ENCODE measurements at regions not wholly inside any gene's neighbourhood (a gene's known extent, or its start where the extent isn't known, plus 50 kb on each side); places are given as distances from the start of the nearest gene placed in this dataset.

DNA sequence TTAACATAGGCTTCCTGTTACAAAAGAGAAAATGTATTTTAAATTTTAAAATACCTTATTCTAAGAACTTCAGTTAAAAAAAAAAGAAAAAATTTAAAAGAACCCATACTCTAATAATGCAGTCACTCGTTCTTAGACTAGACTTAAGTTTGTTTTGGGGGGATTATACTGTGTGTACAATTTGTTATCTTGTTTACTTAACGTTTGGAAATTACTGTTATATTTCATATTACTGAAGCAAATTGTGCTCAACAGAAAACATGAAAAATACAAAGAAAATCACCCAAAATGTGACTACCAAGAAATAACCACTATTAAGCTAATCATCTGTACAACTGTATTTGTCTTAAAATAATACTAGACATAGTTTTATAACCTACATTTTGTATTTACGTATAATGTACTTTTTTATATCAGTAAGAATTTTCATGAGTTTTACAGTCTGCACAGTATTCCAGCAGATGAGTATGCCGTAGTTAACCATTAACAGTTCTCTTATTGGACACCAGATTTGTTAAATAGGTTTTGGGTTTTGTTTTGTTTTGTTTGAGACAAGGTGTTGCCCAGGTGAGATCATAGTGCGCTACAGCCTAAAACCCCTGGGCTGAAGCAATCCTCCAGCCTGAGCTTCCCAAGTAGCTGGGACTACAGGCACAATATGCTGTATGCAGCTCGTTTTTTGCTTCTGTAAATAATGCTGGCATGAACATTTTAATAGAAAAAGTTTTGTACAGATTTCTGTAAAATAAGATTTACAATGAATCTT, 88.8 kb upstream of the CHD2 start:
- DNase-seq (ENCODE audit: low read depth): peak; percentile 89
- TF ChIP-seq, protein P1, sequence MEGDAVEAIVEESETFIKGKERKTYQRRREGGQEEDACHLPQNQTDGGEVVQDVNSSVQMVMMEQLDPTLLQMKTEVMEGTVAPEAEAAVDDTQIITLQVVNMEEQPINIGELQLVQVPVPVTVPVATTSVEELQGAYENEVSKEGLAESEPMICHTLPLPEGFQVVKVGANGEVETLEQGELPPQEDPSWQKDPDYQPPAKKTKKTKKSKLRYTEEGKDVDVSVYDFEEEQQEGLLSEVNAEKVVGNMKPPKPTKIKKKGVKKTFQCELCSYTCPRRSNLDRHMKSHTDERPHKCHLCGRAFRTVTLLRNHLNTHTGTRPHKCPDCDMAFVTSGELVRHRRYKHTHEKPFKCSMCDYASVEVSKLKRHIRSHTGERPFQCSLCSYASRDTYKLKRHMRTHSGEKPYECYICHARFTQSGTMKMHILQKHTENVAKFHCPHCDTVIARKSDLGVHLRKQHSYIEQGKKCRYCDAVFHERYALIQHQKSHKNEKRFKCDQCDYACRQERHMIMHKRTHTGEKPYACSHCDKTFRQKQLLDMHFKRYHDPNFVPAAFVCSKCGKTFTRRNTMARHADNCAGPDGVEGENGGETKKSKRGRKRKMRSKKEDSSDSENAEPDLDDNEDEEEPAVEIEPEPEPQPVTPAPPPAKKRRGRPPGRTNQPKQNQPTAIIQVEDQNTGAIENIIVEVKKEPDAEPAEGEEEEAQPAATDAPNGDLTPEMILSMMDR (IDR thresholded peaks at IDR 0.05; ENCODE audit: insufficient read depth, low read length, severe bottlenecking): no peak

DNA sequence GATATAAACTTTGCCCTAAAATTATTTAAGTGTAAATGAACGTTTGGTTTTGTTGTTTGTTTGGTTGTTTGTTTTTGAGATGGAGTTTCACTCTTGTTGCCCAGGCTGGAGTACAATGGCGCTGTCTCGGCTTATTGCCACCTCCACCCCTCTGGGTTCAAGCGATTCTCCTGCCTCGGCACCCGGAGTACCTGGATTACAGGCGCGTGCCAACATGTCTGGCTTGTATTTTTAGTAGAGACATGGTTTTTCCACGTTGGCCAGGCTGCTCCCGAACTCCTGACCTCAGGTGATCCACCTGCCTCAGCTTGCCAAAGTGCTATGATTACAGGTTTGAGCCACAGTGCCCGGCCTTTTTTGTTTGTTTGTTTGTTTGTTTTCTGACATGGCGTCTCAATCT, 87.9 kb upstream of the CHD2 start:
- no peak for FAIRE-seq
- DNase-seq (ENCODE audit: low read depth): no peak
- H3K4me3 ChIP-seq (ENCODE audit: low read depth, low read length): peak overlapping the region; percentile 35

More for the DNA sequence above, 88.8 kb upstream of the CHD2 start:
- no peaks in the 10 kb centered on the region for H3K36me3 ChIP-seq (ENCODE audit: control insufficient read depth, insufficient read depth, low read length)
- no peaks in the 10 kb centered on the region for H3K27me3 ChIP-seq (ENCODE audit: control insufficient read depth, insufficient read depth, low read length)
- peak overlapping the region; percentile 35 for H3K4me3 ChIP-seq (ENCODE audit: low read depth, low read length)
- FAIRE-seq: no peak

DNA sequence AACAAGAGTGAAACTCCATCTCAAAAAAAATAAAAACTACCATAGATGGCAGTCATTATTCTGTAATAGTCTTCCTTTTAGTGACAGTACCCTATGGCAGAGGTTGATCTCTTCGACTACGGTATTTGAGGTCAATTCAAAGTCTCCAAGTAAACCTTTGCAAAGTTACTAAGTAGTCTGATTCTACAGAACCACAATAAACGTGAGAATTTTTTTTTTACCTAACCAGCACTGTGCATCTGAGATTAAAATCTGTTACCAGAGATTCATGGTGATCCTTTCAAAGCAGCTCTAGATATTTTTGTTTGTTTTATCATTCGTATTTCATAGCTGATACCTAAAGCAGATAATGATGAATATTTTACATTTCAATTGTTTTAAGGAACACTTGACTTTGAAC, 86.6 kb upstream of the CHD2 start:
- no peak overlapping the region for H3K4me3 ChIP-seq (ENCODE audit: low read depth, low read length)
- FAIRE-seq (no peak), DNase-seq (ENCODE audit: low read depth) (no peak)
- TF ChIP-seq, protein P1 (IDR thresholded peaks at IDR 0.05; ENCODE audit: insufficient read depth, low read length, severe bottlenecking): no peak
- no peaks in the 10 kb centered on the region for H3K27me3 ChIP-seq (ENCODE audit: control insufficient read depth, insufficient read depth, low read length)
- no peaks in the 10 kb centered on the region for H3K36me3 ChIP-seq (ENCODE audit: control insufficient read depth, insufficient read depth, low read length)

More for the DNA sequence above, 87.9 kb upstream of the CHD2 start:
- Histone ChIP-seq H3K27me3 (ENCODE audit: control insufficient read depth, insufficient read depth, low read length) (no peaks in the 10 kb centered on the region), H3K36me3 (ENCODE audit: control insufficient read depth, insufficient read depth, low read length) (no peaks in the 10 kb centered on the region)
- TF ChIP-seq, protein P1 (IDR thresholded peaks at IDR 0.05; ENCODE audit: insufficient read depth, low read length, severe bottlenecking): no peak

DNA sequence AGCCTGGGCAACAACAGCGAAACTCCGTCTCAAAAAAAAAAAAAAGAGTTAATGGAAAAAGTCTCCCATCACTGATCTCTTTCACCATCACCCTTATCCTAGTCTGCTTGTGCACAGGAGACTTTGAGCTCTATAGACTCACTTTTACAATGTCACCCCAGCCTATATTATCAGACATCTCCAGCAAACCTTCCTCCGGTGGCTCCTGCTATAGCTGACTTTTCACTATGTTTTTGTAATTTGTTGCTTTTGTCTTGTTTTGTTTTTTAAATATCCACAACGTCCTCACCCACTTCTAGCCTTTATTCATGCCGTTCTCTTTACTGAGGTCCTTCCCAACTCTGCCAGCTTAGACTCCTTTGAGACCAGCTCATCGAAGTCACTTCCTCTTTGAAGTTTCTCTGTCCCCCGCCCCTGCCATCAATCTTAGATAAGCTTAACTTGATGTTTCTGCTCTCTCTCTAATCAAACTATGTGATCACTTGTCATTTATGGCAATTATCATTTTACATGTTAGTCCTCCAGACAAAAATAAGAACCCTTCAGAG, 82.7 kb upstream of the CHD2 start:
- no peak overlapping the region for H3K4me3 ChIP-seq (ENCODE audit: low read depth, low read length)
- no peak for FAIRE-seq

DNA sequence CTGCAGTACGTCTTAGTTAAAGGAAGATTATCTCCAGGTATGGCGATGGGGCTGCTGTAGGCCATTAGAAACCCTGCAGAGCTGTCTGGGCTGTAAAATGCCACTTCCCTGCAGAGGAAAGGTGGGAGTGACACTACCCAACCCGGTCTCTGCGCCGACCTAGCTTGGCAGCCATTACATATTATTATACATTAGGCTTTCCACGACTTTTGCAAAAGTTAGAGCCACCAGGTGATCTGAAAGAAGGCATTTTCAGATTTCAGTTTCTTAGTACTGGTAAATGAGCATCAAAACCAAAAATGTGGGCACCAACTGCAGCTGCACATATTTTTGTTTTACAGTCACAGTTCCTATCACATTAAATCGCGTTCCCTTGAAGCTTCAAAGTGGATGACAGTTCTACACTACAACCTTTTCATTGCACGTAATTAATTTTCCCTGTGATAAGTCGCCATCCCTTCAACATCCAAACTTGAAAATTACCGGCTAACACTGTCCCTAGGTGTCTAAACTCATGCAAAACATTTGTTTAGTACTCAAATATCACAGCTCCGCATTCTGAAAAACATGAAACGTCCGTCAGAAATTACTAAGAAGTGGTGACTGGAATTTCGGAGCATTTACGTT, 81.4 kb upstream of the CHD2 start:
- DNase-seq (ENCODE audit: low read depth): no peak
- FAIRE-seq: no peak
- Histone ChIP-seq H3K27me3 (ENCODE audit: control insufficient read depth, insufficient read depth, low read length) (no peaks in the 10 kb centered on the region), H3K4me3 (ENCODE audit: low read depth, low read length) (peak overlapping the region; percentile 31), H3K36me3 (ENCODE audit: control insufficient read depth, insufficient read depth, low read length) (no peaks in the 10 kb centered on the region)
- TF ChIP-seq, protein P1 (IDR thresholded peaks at IDR 0.05; ENCODE audit: insufficient read depth, low read length, severe bottlenecking): no peak

More for the DNA sequence above, 82.7 kb upstream of the CHD2 start:
- TF ChIP-seq, protein P1 (IDR thresholded peaks at IDR 0.05; ENCODE audit: insufficient read depth, low read length, severe bottlenecking): no peak
- Histone ChIP-seq H3K36me3 (ENCODE audit: control insufficient read depth, insufficient read depth, low read length) (no peaks in the 10 kb centered on the region), H3K27me3 (ENCODE audit: control insufficient read depth, insufficient read depth, low read length) (no peaks in the 10 kb centered on the region)
- no peak for DNase-seq (ENCODE audit: low read depth)
